ENCODE measurements at regions not wholly inside any gene's neighbourhood (a gene's known extent, or its start where the extent isn't known, plus 50 kb on each side); places are given as distances from the start of the nearest gene placed in this dataset.

- Histone ChIP-seq H4K8ac (ENCODE audit: extremely low read depth, insufficient read depth, low read length) (no peak overlapping the region), H3K79me2 (ENCODE audit: control insufficient read depth in 1 of 2, insufficient read depth in 2 of 2, low read length in 2 of 2) (no peaks in the 10 kb centered on the region), H3K79me1 (ENCODE audit: low read depth, low read length) (no peaks in the 10 kb centered on the region), H3K4me2 (ENCODE audit: insufficient read depth in 1 of 2, low read depth in 2 of 2, low read length in 2 of 2) (no peak overlapping the region), H3K36me3 (ENCODE audit: control insufficient read depth in 2 of 4, insufficient read depth in 4 of 4, low read length in 3 of 4) (no peaks in the 10 kb centered on the region), H3K4me1 (replicated peaks in 1 of 4; ENCODE audit: control insufficient read depth in 3 of 4, insufficient read depth in 4 of 4, low read length in 3 of 4) (no peaks in the 10 kb centered on the region), H2BK15ac (ENCODE audit: low read length) (no peak overlapping the region), H3K23ac (ENCODE audit: insufficient read length) (no peak overlapping the region), H3K9me3 (ENCODE audit: insufficient read depth in 2 of 2, low read depth in 1 of 2, low read length in 1 of 2) (no peaks in the 10 kb centered on the region), H3K4me3 (ENCODE audit: extremely low read depth in 1 of 4, insufficient read depth in 2 of 4, low read depth in 3 of 4, low read length in 4 of 4) (no peak overlapping the region), H2BK5ac (ENCODE audit: low read depth, low read length) (no peak overlapping the region), H3K23me2 (ENCODE audit: low read depth, low read length) (no peaks in the 10 kb centered on the region; the same call in 1 of the 2 replicates), H2BK120ac (replicated peaks; ENCODE audit: low read depth, low read length) (no peak overlapping the region), H4K91ac (replicated peaks; ENCODE audit: insufficient read length, low read length) (no peak overlapping the region), H3K27me3 (replicated peaks in 1 of 4; ENCODE audit: control insufficient read depth in 3 of 4, extremely low read depth in 1 of 4, insufficient read depth in 3 of 4, low read length in 3 of 4) (no peaks in the 10 kb centered on the region), H3K18ac (ENCODE audit: extremely low read depth, low read length) (no peak overlapping the region), H2AFZ (ENCODE audit: low read length) (no peak overlapping the region), H3K9ac (replicated peaks in 1 of 4; ENCODE audit: extremely low read depth in 1 of 4, low read depth in 3 of 4, low read length in 3 of 4) (no peak overlapping the region), H4K5ac (ENCODE audit: insufficient read length, low read depth, low read length) (no peak overlapping the region), H3K4ac (replicated peaks; ENCODE audit: insufficient read length, low read depth, low read length) (no peak overlapping the region), H2BK20ac (ENCODE audit: low read length) (no peak overlapping the region), H3K27ac (ENCODE audit: low read depth, low read length) (no peak overlapping the region), H3K14ac (ENCODE audit: insufficient read length) (no peak overlapping the region), H2BK12ac (ENCODE audit: low read depth, low read length) (no peak overlapping the region), H2AK5ac (ENCODE audit: low read depth, low read length) (no peak overlapping the region), H3K56ac (replicated peaks; ENCODE audit: insufficient read length, low read depth, low read length) (no peak overlapping the region), H4K20me1 (replicated peaks in 1 of 2; ENCODE audit: control insufficient read depth in 1 of 2, insufficient read depth in 2 of 2, low read length in 2 of 2) (no peaks in the 10 kb centered on the region)
- POLR2A ChIA-PET (ENCODE audit: partially characterized antibody): no interaction called here
- CTCF ChIA-PET (ENCODE audit: partially characterized antibody): no interaction called here
- WGBS, 2 experiments (ENCODE audit: extremely low coverage in 1 of 2, insufficient coverage in 1 of 2, insufficient read length in 1 of 2, insufficient replicate concordance in 2 of 2, low coverage in 1 of 2, low lambda C conversion rate in 2 of 2, missing lambda C conversion rate in 1 of 2): 100% methylated on average over 1 of the region's 1 CpG; no CpG with 5 or more reads in 1 of the 2 experiments
- TF ChIP-seq ASH2L (IDR thresholded peaks at IDR 0.05; ENCODE audit: low read length) (no peak), FOSL1 (IDR thresholded peaks at IDR 0.05; ENCODE audit: insufficient read depth, low read depth, low read length) (no peak), SIRT6 (IDR thresholded peaks at IDR 0.05; ENCODE audit: low read length) (no peak), YY1 (IDR thresholded peaks at IDR 0.05; ENCODE audit: low read depth, low read length) (no peak), SIN3A (conservative IDR thresholded peaks at IDR 0.05 in 1 of 2, IDR thresholded peaks at IDR 0.05 in 1 of 2; ENCODE audit: low read depth in 1 of 2, low read length in 2 of 2) (no peak)
- FAIRE-seq: no peak
- no peak for DNase-seq (ENCODE audit: low read depth in 1 of 2, low spot score in 2 of 2)
Observed at GRCh38 chr1:55546553-55546952, 331.4 kb upstream of the USP24 start.
